GM23338 (cell line): ENCODE measurements at regions not wholly inside any gene's neighbourhood (a gene's known extent, or its start where the extent isn't known, plus 50 kb on each side); places are given as distances from the start of the nearest gene placed in this dataset.

ENCODE experiments used
- ATAC-seq: fragments of 200-7000 bp; cut with Tn5 transposase; 3 replicates; pipeline ENCODE4 v1.9.1; 2020
- DNase-seq: peaks from one replicate; pipeline ENCODE4 v3.0.0-alpha.2; 2015; ENCODE audit warnings: low spot score
- H2AFZ ChIP-seq: fragments of 200-600 bp; sonication (generic); 2 replicates; pipeline ENCODE4 v1.8.0; 2016; ENCODE audit warnings: antibody characterized with exemption, mild to moderate bottlenecking, moderate library complexity
- H3F3A ChIP-seq: fragments of 200-600 bp; sonication (generic); replicated peaks from 2 replicates; pipeline ENCODE4 v1.8.0; 2017; ENCODE audit warnings: antibody characterized with exemption, mixed run types, low read depth
- H3K27ac ChIP-seq: fragments of 200-600 bp; sonication (generic); 2 replicates; pipeline ENCODE4 v1.6.1; 2016; ENCODE audit warnings: low read depth
- H3K27me3 ChIP-seq: fragments of 200-600 bp; sonication (generic); 2 replicates; pipeline ENCODE4 v1.8.0; 2016; ENCODE audit warnings: mild to moderate bottlenecking, mixed run types, moderate library complexity; ENCODE audit not compliant: insufficient read depth
- H3K36me3 ChIP-seq: fragments of 200-600 bp; sonication (generic); 2 replicates; pipeline ENCODE4 v1.8.0; 2016; ENCODE audit warnings: mild to moderate bottlenecking; ENCODE audit not compliant: insufficient read depth
- H3K4me1 ChIP-seq: fragments of 200-600 bp; sonication (generic); 2 replicates; pipeline ENCODE4 v1.8.0; 2016; ENCODE audit warnings: mild to moderate bottlenecking, moderate library complexity; ENCODE audit not compliant: insufficient read depth
- H3K4me2 ChIP-seq: fragments of 200-600 bp; sonication (generic); 2 replicates; pipeline ENCODE4 v1.7.1; 2017; ENCODE audit warnings: mixed run types
- H3K4me3 ChIP-seq: fragments of 200-600 bp; sonication (generic); 2 replicates; pipeline ENCODE4 v1.6.1; 2016; ENCODE audit warnings: mixed run types
- H3K79me2 ChIP-seq: fragments of 200-600 bp; sonication (generic); replicated peaks from 2 replicates; pipeline ENCODE4 v1.8.0; 2017; ENCODE audit warnings: mild to moderate bottlenecking; ENCODE audit not compliant: insufficient read depth
- H3K9me2 ChIP-seq: fragments of 200-600 bp; sonication (generic); 2 replicates; pipeline ENCODE4 v1.8.0; 2017; ENCODE audit not compliant: insufficient read depth
- H4K20me1 ChIP-seq: fragments of 200-600 bp; sonication (generic); replicated peaks from 2 replicates; pipeline ENCODE4 v1.8.0; 2017; ENCODE audit warnings: mild to moderate bottlenecking; ENCODE audit not compliant: insufficient read depth
- H3K27ac Mint-ChIP-seq: 2 replicates; pipeline ENCODE4 v1.8.0; 2020; ENCODE audit warnings: inconsistent platforms, mild to moderate bottlenecking, moderate library complexity, mixed read lengths
- H3K27me3 Mint-ChIP-seq: 3 replicates; pipeline ENCODE4 v1.8.0; 2022; ENCODE audit warnings: low read depth, mild to moderate bottlenecking, moderate library complexity, mixed read lengths, inconsistent platforms; ENCODE audit not compliant: insufficient read depth, poor library complexity
- H3K36me3 Mint-ChIP-seq: 3 replicates; pipeline ENCODE4 v1.8.0; 2021; ENCODE audit warnings: low read depth, mild to moderate bottlenecking, inconsistent platforms, moderate library complexity, mixed read lengths
- H3K4me1 Mint-ChIP-seq: 3 replicates; pipeline ENCODE4 v1.8.0; 2020; ENCODE audit warnings: mild to moderate bottlenecking, inconsistent platforms, mixed read lengths
- H3K4me3 Mint-ChIP-seq: 3 replicates; pipeline ENCODE4 v1.8.0; 2021; ENCODE audit warnings: moderate library complexity, mild to moderate bottlenecking, inconsistent platforms, mixed read lengths
- H3K9me3 Mint-ChIP-seq: 3 replicates; pipeline ENCODE4 v1.8.0; 2020; ENCODE audit warnings: moderate library complexity, mild to moderate bottlenecking, inconsistent platforms, mixed read lengths
- CREB1 ChIP-seq: fragments of 250-450 bp; sonication (Bioruptor Pico); IDR thresholded peaks from 2 replicates; pipeline ENCODE4 v1.5.0; 2020; ENCODE audit warnings: low read depth, mild to moderate bottlenecking, moderate library complexity
- CTCF ChIP-seq, 2 experiments: fragments of 200-600 bp in 1 of 2; sonication (generic) in 1 of 2; conservative IDR thresholded peaks; 2 replicates each; pipeline versions ENCODE4 v1.5.1 to v1.6.1; 2016 to 2017; ENCODE audit warnings: antibody characterized with exemption in 2 of 2, low read depth in 2 of 2, mild to moderate bottlenecking in 2 of 2, moderate library complexity in 1 of 2
- ETS1 ChIP-seq: IDR thresholded peaks from 2 replicates; pipeline ENCODE4 v1.6.1; 2016; ENCODE audit warnings: antibody characterized with exemption
- EZH2 ChIP-seq: fragments of 200-600 bp; sonication (generic); IDR thresholded peaks from one replicate; pipeline ENCODE4 v1.8.0; 2017; ENCODE audit warnings: antibody characterized with exemption, mild to moderate bottlenecking, low read depth; ENCODE audit not compliant: unreplicated experiment
- EZH2phosphoT487 ChIP-seq: fragments of 200-600 bp; sonication (generic); IDR thresholded peaks from one replicate; pipeline ENCODE4 v1.8.1; 2018; ENCODE audit warnings: antibody characterized with exemption; ENCODE audit not compliant: unreplicated experiment
- JUNB ChIP-seq: IDR thresholded peaks from one replicate; pipeline ENCODE4 v1.6.1; 2016; ENCODE audit warnings: antibody characterized with exemption; ENCODE audit not compliant: unreplicated experiment
- NANOG ChIP-seq: IDR thresholded peaks from 2 replicates; pipeline ENCODE4 v1.6.1; 2016; ENCODE audit warnings: antibody characterized with exemption, borderline replicate concordance
- POLR2AphosphoS5 ChIP-seq: IDR thresholded peaks from 2 replicates; pipeline ENCODE4 v1.6.1; 2016; ENCODE audit warnings: antibody characterized with exemption, low read depth
- STAT1 ChIP-seq: IDR thresholded peaks from one replicate; pipeline ENCODE4 v1.6.1; 2016; ENCODE audit warnings: antibody characterized with exemption; ENCODE audit not compliant: unreplicated experiment
- ZNF114 ChIP-seq: fragments of 250-450 bp; sonication (Bioruptor Pico); IDR thresholded peaks from 2 replicates; pipeline ENCODE4 v1.5.0; 2020; ENCODE audit warnings: mild to moderate bottlenecking, moderate library complexity
- ZNF331 ChIP-seq: fragments of 250-450 bp; sonication (Bioruptor Pico); IDR thresholded peaks from 2 replicates; pipeline ENCODE4 v1.5.0; 2020; ENCODE audit warnings: low read depth, mild to moderate bottlenecking, moderate library complexity
- TF ChIP-seq, protein P1 (sequence below): fragments of 250-450 bp; sonication (Bioruptor Pico); IDR thresholded peaks from 2 replicates; pipeline ENCODE4 v1.5.0; 2020; ENCODE audit warnings: mild to moderate bottlenecking, moderate library complexity
- TF ChIP-seq, protein P2 (sequence below): IDR thresholded peaks from one replicate; pipeline ENCODE4 v1.6.1; 2018; ENCODE audit warnings: antibody characterized with exemption; ENCODE audit not compliant: unreplicated experiment

GRCh38 chr7:9391221-9391620 lies 957.8 kb downstream of the NXPH1 start:
- Mint-ChIP-seq H3K36me3 (peaks cover 7% of the 10 kb centered on the region; the same call in 2 of the 3 replicates), H3K9me3 (peaks cover 14% of the 10 kb centered on the region), H3K4me1 (no peaks in the 10 kb centered on the region), H3K4me3 (no peak overlapping the region), H3K27me3 (no peaks in the 10 kb centered on the region), H3K27ac (no peak overlapping the region)
- no peaks in the 10 kb centered on the region for H3K36me3 ChIP-seq
- no peak for DNase-seq
- no peak overlapping the region for H3K4me3 ChIP-seq
- no peaks in the 10 kb centered on the region for H3F3A ChIP-seq
- H4K20me1 ChIP-seq, result no peaks in the 10 kb centered on the region
- no peak for ATAC-seq
- peak overlapping the region; percentile 82 for H2AFZ ChIP-seq
- H3K9me2 ChIP-seq, result 0 out of 2 replicates have a peak, but pooled peaks cover 5% of the 10 kb centered on the region
- TF ChIP-seq NANOG (no peak), JUNB (no peak), EZH2 (no peak), ZNF331 (no peak), ZNF114 (CRISPR knock-in tag) (no peak), STAT1 (no peak), EZH2phosphoT487 (no peak), ETS1 (no peak), CTCF (conservative IDR thresholded peaks at IDR 0.05; ENCODE audit: low read depth in 2 of 2) (no peak), POLR2AphosphoS5 (no peak), CREB1 (CRISPR knock-in tag) (no peak)
- TF ChIP-seq, protein P1, sequence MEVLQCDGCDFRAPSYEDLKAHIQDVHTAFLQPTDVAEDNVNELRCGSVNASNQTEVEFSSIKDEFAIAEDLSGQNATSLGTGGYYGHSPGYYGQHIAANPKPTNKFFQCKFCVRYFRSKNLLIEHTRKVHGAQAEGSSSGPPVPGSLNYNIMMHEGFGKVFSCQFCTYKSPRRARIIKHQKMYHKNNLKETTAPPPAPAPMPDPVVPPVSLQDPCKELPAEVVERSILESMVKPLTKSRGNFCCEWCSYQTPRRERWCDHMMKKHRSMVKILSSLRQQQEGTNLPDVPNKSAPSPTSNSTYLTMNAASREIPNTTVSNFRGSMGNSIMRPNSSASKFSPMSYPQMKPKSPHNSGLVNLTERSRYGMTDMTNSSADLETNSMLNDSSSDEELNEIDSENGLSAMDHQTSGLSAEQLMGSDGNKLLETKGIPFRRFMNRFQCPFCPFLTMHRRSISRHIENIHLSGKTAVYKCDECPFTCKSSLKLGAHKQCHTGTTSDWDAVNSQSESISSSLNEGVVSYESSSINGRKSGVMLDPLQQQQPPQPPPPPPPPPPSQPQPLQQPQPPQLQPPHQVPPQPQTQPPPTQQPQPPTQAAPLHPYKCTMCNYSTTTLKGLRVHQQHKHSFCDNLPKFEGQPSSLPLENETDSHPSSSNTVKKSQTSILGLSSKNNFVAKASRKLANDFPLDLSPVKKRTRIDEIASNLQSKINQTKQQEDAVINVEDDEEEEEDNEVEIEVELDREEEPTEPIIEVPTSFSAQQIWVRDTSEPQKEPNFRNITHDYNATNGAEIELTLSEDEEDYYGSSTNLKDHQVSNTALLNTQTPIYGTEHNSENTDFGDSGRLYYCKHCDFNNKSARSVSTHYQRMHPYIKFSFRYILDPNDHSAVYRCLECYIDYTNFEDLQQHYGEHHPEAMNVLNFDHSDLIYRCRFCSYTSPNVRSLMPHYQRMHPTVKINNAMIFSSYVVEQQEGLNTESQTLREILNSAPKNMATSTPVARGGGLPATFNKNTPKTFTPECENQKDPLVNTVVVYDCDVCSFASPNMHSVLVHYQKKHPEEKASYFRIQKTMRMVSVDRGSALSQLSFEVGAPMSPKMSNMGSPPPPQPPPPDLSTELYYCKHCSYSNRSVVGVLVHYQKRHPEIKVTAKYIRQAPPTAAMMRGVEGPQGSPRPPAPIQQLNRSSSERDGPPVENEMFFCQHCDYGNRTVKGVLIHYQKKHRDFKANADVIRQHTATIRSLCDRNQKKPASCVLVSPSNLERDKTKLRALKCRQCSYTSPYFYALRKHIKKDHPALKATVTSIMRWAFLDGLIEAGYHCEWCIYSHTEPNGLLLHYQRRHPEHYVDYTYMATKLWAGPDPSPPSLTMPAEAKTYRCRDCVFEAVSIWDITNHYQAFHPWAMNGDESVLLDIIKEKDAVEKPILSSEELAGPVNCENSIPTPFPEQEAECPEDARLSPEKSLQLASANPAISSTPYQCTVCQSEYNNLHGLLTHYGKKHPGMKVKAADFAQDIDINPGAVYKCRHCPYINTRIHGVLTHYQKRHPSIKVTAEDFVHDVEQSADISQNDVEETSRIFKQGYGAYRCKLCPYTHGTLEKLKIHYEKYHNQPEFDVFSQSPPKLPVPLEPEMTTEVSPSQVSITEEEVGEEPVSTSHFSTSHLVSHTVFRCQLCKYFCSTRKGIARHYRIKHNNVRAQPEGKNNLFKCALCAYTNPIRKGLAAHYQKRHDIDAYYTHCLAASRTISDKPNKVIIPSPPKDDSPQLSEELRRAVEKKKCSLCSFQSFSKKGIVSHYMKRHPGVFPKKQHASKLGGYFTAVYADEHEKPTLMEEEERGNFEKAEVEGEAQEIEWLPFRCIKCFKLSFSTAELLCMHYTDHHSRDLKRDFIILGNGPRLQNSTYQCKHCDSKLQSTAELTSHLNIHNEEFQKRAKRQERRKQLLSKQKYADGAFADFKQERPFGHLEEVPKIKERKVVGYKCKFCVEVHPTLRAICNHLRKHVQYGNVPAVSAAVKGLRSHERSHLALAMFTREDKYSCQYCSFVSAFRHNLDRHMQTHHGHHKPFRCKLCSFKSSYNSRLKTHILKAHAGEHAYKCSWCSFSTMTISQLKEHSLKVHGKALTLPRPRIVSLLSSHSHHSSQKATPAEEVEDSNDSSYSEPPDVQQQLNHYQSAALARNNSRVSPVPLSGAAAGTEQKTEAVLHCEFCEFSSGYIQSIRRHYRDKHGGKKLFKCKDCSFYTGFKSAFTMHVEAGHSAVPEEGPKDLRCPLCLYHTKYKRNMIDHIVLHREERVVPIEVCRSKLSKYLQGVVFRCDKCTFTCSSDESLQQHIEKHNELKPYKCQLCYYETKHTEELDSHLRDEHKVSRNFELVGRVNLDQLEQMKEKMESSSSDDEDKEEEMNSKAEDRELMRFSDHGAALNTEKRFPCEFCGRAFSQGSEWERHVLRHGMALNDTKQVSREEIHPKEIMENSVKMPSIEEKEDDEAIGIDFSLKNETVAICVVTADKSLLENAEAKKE (CRISPR knock-in tag), result no peak
- TF ChIP-seq, protein P2, sequence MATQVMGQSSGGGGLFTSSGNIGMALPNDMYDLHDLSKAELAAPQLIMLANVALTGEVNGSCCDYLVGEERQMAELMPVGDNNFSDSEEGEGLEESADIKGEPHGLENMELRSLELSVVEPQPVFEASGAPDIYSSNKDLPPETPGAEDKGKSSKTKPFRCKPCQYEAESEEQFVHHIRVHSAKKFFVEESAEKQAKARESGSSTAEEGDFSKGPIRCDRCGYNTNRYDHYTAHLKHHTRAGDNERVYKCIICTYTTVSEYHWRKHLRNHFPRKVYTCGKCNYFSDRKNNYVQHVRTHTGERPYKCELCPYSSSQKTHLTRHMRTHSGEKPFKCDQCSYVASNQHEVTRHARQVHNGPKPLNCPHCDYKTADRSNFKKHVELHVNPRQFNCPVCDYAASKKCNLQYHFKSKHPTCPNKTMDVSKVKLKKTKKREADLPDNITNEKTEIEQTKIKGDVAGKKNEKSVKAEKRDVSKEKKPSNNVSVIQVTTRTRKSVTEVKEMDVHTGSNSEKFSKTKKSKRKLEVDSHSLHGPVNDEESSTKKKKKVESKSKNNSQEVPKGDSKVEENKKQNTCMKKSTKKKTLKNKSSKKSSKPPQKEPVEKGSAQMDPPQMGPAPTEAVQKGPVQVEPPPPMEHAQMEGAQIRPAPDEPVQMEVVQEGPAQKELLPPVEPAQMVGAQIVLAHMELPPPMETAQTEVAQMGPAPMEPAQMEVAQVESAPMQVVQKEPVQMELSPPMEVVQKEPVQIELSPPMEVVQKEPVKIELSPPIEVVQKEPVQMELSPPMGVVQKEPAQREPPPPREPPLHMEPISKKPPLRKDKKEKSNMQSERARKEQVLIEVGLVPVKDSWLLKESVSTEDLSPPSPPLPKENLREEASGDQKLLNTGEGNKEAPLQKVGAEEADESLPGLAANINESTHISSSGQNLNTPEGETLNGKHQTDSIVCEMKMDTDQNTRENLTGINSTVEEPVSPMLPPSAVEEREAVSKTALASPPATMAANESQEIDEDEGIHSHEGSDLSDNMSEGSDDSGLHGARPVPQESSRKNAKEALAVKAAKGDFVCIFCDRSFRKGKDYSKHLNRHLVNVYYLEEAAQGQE, result no peak
- H3K27me3 ChIP-seq, result no peaks in the 10 kb centered on the region
- no peak overlapping the region for H3K27ac ChIP-seq
- no peaks in the 10 kb centered on the region for H3K79me2 ChIP-seq
- H3K4me1 ChIP-seq, result no peaks in the 10 kb centered on the region
- H3K4me2 ChIP-seq, result no peak overlapping the region
